ENCODE measurements at regions not wholly inside any gene's neighbourhood (a gene's known extent, or its start where the extent isn't known, plus 50 kb on each side); places are given as distances from the start of the nearest gene placed in this dataset.
"Not testable (repeated sequence)": the region's sequence is repeated elsewhere in the genome, so short reads cannot be mapped to it uniquely, and the experiment has no call there.

DNA sequence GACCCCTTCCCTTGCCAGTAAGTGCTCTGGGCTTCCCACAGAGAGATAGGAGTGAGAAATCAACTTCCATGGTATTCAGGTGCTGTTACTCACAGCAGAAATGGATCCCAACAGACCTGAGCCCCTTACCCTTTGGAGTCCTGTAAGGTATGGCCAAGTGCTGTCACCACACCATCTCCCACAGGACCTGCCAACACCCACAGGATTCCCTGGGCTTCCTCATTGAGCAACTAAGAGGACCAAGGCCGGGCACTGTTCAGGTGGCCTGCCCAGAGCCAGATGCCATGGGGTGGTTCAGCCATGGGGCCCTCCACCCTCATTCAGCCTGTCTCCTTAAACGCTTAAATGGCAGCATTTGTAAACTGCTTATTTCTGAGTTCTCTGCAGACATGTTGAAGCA lies 166.2 kb downstream of the TRIM43 start:
- no peaks in the 10 kb centered on the region for H3K9me3 Mint-ChIP-seq
- H3K36me3 Mint-ChIP-seq (ENCODE audit: low read depth), result no peaks in the 10 kb centered on the region
- H3K27me3 Mint-ChIP-seq (ENCODE audit: low read depth), result no peaks in the 10 kb centered on the region
- no peak overlapping the region for H3K4me3 Mint-ChIP-seq
- TF ChIP-seq CTCF (conservative IDR thresholded peaks at IDR 0.05), result no peak
- H3K27ac Mint-ChIP-seq (ENCODE audit: unreplicated experiment), result no peak overlapping the region
- DNase-seq (ENCODE audit: low read depth, low spot score), result no peak
- H3K4me1 Mint-ChIP-seq, result peaks cover 3% of the 10 kb centered on the region

DNA sequence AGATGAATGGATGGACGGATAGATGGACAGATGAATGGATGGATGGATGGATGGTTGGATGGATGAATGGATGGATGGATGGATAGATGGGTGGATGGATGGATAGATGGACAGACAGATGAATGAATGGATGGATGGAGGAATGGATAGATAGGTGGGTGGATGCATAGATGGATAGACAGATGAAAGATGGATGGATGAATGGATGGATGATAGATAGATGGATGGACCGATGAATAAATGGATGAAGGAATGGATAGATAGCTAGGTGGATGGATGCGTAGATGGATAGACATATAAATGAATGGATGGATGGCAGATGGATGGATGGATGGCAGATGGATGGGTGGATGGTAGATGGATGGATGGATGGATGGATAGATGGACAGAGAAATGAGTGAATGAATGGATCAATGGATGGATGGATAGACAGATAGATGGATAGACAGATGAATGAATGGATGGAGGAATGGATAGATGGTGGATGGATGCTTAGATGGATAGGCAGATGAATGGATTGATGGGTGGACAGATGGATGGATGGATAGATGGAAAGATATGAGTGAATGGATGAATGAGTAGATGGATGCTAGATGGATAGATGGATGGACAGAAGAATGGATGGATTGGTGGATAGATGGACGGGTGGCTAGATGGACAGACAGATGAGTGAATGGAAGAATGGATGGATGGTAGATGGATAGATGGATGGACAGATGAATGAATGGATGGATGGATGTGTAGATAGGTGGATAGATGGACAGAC lies 167.9 kb downstream of the TRIM43 start:
- Mint-ChIP-seq H3K4me1 (no peaks in the 10 kb centered on the region), H3K4me3 (no peak overlapping the region), H3K36me3 (ENCODE audit: low read depth) (no peaks in the 10 kb centered on the region), H3K27me3 (ENCODE audit: low read depth) (no peaks in the 10 kb centered on the region), H3K9me3 (no peaks in the 10 kb centered on the region), H3K27ac (ENCODE audit: unreplicated experiment) (no peak overlapping the region)
- DNase-seq (ENCODE audit: low read depth, low spot score), result no peak
- TF ChIP-seq CTCF (conservative IDR thresholded peaks at IDR 0.05), result no peak

GRCh38 chr2:95760806-95761525 lies 169.2 kb downstream of the TRIM43 start:
- TF ChIP-seq CTCF (conservative IDR thresholded peaks at IDR 0.05), result no peak
- DNase-seq (ENCODE audit: low read depth, low spot score), result no peak
- Mint-ChIP-seq H3K36me3 (ENCODE audit: low read depth) (no peaks in the 10 kb centered on the region), H3K9me3 (no peaks in the 10 kb centered on the region), H3K27ac (ENCODE audit: unreplicated experiment) (no peak overlapping the region), H3K27me3 (ENCODE audit: low read depth) (no peaks in the 10 kb centered on the region), H3K4me1 (no peaks in the 10 kb centered on the region), H3K4me3 (no peak overlapping the region)

- H3K27ac Mint-ChIP-seq (ENCODE audit: unreplicated experiment), result no peak overlapping the region
- TF ChIP-seq CTCF (conservative IDR thresholded peaks at IDR 0.05), result no peak
- no peak for DNase-seq (ENCODE audit: low read depth, low spot score)
- H3K4me1 Mint-ChIP-seq, result no peaks in the 10 kb centered on the region
- no peaks in the 10 kb centered on the region for H3K9me3 Mint-ChIP-seq
- H3K36me3 Mint-ChIP-seq (ENCODE audit: low read depth), result no peaks in the 10 kb centered on the region
- no peaks in the 10 kb centered on the region for H3K27me3 Mint-ChIP-seq (ENCODE audit: low read depth)
- no peak overlapping the region for H3K4me3 Mint-ChIP-seq
Observed at GRCh38 chr2:95761556-95761955, 169.8 kb downstream of the TRIM43 start.

DNA sequence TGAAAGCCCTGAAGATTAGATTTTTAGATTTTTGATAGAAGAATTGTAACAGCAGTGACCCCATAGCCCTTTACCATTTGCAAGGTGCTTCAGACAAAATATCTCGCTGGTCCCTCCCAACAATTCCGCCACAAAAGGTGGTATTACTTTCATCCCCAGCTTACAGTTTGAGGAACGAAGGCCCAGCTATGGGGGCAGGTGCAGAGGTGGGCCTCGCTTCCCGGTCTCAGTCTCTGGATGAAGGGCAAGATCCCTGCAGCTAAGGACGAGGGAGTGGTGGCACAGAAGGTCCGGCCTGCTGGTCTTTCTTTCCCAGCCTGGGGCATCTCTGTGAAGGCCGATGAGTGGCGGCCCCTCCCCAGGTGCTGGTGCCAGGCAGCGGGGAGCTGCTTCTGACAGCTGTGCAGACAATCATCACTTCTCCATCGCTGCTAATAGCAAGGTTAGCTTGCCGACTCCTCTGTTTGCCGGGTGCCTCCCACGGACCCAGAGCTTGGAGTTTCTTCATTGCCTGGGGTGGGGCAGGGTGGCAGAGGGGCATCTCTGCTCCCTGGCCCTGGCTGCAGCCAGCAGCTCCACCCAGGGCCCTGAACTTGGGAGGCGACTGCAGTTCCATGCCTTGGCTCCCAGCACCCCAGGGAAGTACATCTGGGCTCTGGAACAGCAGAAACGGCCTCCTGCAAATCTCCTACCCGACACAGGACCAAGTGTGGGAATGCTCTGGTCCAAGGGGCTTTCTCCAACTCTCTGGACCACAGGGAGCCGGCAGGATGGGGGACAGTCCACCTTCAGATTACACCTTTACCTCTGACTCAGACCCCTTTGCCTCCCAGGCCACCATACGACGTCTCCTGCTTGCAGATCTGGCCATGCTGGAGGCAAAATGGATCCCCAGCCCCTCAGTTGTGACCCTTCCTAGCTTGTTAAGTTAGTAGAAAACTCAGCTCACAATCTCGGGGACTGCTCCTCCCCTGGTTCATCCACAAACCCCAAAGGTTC lies 170.5 kb downstream of the TRIM43 start:
- not testable (repeated sequence) for H3K27me3 Mint-ChIP-seq (ENCODE audit: low read depth); H3K9me3 Mint-ChIP-seq; H3K36me3 Mint-ChIP-seq (ENCODE audit: low read depth); H3K27ac Mint-ChIP-seq (ENCODE audit: unreplicated experiment); DNase-seq (ENCODE audit: low read depth, low spot score); H3K4me1 Mint-ChIP-seq; H3K4me3 Mint-ChIP-seq

GRCh38 chr2:95763074-95763473 lies 171.3 kb downstream of the TRIM43 start:
- H3K27me3 Mint-ChIP-seq (ENCODE audit: low read depth); H3K27ac Mint-ChIP-seq (ENCODE audit: unreplicated experiment): not testable (repeated sequence)

DNA sequence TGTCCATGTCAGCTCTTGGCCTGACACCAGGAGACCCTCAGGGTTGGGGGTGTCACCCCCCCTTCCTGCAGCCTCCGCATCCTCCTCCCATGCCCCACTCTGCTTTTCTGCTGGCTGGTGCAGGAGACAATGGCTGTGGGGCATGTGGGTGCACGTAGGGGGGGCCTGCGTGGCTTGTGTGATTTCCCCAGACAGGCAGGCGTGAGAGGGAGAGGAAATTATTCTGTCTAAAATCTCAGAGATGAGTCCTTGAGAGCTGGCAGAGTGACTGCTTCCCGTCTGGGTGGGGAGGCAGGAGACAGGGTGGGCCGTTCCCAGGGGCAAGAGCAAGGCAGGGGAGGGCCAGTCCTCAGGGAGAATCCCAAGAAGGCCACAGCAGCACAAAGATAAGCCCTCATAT lies 173.2 kb downstream of the TRIM43 start:
- H3K4me1 Mint-ChIP-seq; H3K9me3 Mint-ChIP-seq; H3K4me3 Mint-ChIP-seq; H3K27me3 Mint-ChIP-seq (ENCODE audit: low read depth); H3K36me3 Mint-ChIP-seq (ENCODE audit: low read depth); H3K27ac Mint-ChIP-seq (ENCODE audit: unreplicated experiment); DNase-seq (ENCODE audit: low read depth, low spot score): not testable (repeated sequence)

More at GRCh38 chr2:95763074-95763473, 171.3 kb downstream of the TRIM43 start:
- H3K9me3 Mint-ChIP-seq; H3K4me3 Mint-ChIP-seq; H3K36me3 Mint-ChIP-seq (ENCODE audit: low read depth); DNase-seq (ENCODE audit: low read depth, low spot score); H3K4me1 Mint-ChIP-seq: not testable (repeated sequence)

- H3K4me1 Mint-ChIP-seq; DNase-seq (ENCODE audit: low read depth, low spot score); H3K27ac Mint-ChIP-seq (ENCODE audit: unreplicated experiment): not testable (repeated sequence)
Observed at GRCh38 chr2:95765925-95766910, 174.4 kb downstream of the TRIM43 start.

More at GRCh38 chr2:95765925-95766910, 174.4 kb downstream of the TRIM43 start:
- H3K27me3 Mint-ChIP-seq (ENCODE audit: low read depth); H3K4me3 Mint-ChIP-seq; H3K9me3 Mint-ChIP-seq; H3K36me3 Mint-ChIP-seq (ENCODE audit: low read depth): not testable (repeated sequence)
